GM18507 (cell line): ENCODE measurements at regions not wholly inside any gene's neighbourhood (a gene's known extent, or its start where the extent isn't known, plus 50 kb on each side); places are given as distances from the start of the nearest gene placed in this dataset.

Experiments
- DNase-seq: peaks from one replicate; pipeline ENCODE4 v3.0.0; 2011; ENCODE audit warnings: low read depth; ENCODE audit not compliant: insufficient read length; ENCODE audit errors: extremely low spot score
- FAIRE-seq: peaks from 2 replicates; lab custom pipeline; 2011; peaks lifted over from hg19 to GRCh38; lab: Jason Lieb, UNC

DNA sequence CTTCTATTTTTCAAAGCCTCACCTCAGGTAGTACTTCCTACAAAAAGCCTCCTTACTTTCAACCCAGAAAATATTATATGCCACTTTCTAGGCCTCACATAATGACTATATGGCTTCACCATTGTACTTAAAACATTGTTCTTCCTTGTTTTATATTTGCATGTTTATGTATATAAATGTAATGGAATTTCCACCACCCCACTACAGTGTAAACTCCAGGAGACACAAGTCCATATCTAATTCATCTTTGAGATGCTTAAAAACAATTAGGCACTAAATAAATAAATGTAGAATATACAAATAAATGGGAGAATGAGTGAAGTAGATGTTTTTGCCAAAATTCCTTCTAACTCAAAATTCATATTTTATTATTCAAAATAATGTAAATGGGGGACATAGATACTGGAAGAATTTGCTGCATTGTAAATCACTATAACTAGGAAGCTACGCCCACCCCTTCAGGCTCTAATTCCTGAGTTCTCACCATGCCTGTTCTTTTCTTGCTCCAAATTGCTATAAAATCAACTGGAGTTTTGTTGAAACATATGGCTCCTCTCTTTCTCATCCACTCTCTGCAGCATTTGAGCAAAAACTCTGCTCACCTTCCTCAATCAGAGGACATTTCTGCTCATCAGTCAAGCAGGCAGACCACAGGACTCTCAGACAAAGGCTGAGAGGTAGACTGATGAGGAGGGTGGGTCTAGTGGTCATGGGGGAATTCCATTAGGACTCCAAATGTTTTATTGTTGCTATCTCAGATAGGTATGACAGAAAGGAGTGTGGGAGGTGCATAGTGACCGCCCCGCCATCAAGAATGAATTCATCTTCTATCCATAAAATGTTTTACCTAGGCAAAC, 243.0 kb downstream of the HNMT start:
- no peak for DNase-seq
- no peak for FAIRE-seq

DNA sequence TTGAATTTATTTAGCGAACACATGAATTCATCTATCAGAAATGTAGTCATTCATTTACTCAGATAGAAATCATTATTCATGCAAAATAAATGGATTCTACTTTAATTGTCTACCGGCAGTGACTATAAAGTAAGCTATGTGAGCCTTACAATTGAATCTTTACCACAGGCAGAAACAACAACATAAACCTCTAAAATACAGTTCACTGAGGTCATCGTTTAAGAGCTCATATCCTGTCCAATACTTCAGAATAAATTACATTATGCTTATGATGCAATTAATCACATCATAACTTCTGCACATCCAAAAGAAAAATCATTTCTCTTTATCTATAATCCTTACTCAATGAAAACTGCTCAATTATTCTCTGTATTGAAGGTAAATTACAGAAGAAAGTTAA, 244.7 kb downstream of the HNMT start:
- DNase-seq (no peak), FAIRE-seq (no peak)

DNA sequence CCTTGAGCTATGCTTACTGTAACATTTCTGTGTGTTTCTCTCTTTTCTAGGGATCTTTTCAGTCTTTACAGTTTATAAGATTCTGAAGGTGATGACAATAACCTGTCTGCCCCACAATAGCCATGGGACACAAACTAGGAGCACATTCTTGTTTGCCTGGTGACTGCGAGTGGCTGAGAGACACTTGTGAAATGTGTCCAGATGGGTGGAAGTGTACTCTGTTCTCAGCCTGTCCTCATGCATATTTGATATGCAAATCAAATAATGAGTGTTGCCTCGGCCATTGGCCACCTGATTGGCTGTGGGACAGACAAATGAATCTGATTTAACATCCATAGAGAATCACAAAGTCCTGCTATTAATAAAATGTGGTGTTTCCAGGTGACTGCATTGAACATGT, 246.2 kb downstream of the HNMT start:
- no peak for FAIRE-seq
- no peak for DNase-seq

- DNase-seq (no peak), FAIRE-seq (no peak)
Observed at GRCh38 chr2:138212434-138212833, 248.2 kb downstream of the HNMT start.

DNA sequence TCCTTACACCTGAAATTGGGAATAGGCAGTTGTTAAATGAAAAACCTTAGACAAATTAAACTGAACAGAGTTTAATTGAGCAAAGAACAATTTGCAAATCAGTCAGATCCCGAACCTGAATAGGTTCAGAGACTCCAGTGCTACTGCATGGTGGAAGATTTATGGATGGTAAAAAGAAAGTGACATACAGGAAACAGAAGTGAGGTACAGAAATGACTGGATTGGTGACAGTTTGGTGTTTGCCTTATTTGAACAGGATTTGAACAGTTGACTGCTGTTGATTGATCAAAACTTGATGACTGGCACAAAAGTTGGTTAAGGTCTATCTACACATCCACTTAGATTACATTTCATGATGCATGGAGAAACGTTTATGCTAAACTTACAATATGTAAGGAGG, 248.8 kb downstream of the HNMT start:
- peak; percentile 46 for FAIRE-seq

DNA sequence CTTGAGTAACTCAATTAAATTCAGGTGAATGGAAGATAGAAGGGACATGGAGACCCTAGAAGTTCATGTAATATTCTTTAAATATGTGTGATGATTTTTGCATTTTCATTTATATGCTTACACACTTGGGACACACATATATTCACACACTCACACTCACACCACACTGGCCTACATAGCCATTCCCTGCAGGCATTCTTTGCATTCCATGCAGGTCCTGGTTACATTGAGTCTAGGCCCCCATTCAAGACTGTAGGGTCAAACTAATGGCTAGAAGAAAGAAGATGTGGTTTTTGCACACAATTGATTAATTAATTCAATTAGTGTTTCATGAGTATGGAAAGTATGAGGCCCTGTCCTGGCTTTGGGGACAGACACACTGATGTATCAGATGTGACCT, 249.4 kb downstream of the HNMT start:
- FAIRE-seq, result no peak
- DNase-seq, result no peak

More for the DNA sequence above, 248.8 kb downstream of the HNMT start:
- no peak for DNase-seq

- DNase-seq (no peak), FAIRE-seq (no peak)
Observed at GRCh38 chr2:138215958-138216357, 251.7 kb downstream of the HNMT start.

DNA sequence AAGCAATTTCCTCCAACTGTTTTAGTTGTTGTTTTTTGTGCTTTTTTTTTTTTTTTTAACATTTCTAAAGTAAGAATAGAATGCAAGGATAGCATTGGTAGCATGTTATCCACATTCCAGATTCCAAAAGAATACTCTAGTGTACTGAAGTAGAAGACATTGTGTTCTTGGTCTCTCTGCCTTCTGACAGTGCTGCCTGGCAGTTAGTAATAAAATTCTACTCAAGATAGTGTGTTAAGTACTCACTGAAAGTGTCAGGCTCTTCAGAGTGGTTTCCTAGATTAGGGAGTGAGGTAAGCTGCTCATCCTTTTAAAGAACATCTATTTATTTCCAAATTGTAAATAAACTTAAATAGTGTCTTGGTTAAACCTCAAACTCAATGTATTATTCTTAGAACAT, 253.7 kb downstream of the HNMT start:
- no peak for FAIRE-seq

GRCh38 chr2:138218397-138218796, 254.1 kb downstream of the HNMT start:
- DNase-seq, result no peak

More for the DNA sequence above, 253.7 kb downstream of the HNMT start:
- no peak for DNase-seq

GRCh38 chr2:138219961-138220360, 255.7 kb downstream of the HNMT start:
- no peak for FAIRE-seq
- DNase-seq, result no peak

More at GRCh38 chr2:138218397-138218796, 254.1 kb downstream of the HNMT start:
- no peak for FAIRE-seq

DNA sequence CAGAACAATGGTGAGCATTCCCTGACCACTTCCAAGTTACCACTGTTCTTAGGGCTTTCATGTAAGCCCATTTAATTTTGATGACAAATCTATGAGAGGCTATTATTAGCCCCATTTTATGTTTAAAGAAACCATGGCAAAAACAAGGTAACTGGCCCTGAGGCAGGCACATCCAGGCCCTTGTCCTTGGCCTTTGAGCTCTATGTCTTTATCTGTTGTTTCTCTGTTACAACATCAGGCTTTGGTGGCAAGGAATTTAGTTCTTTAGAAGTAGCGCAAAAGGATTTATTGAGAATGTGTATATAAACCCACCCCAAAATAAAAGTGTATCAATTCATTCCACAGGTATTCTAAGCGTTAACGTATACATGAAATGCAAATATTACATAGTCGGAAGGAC, 257.1 kb downstream of the HNMT start:
- no peak for DNase-seq
- FAIRE-seq, result no peak

DNA sequence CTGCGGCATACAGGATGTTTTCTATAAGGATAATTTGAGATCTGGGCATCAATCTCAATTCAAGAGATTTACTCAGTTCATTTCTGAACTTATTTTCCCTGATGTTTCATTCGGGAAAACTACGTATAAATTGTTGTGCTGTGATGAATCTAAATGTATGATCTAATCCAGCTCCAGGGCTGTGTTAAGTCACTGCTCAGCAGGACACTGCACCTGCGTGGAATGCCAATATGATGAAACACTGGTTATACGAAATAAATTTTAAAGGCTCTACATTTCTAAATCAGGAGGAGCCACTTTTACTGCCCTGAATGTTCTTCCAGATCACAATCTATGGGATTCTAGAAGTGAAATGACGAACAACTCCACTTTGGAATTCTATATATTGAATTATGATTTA, 259.0 kb downstream of the HNMT start:
- DNase-seq, result no peak

DNA sequence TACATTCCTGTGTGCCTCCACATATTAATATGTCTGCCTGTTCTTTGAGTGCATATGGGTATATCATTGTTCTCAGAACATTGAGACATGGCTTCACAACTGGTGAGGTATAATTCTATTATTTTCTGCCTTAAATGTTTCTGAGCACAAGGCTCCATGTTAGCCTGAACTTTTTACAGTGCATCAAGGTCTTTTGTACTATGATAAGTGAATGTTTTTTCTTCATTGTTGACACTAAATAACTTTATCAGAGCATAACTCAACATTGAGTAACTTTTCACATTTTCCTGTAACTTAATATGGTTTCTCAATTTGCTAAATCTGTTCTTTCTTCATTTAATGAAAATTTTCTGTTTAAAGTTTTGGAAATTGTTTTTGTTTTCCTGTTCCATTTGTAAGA, 262.9 kb downstream of the HNMT start:
- DNase-seq, result no peak
- FAIRE-seq, result no peak

More for the DNA sequence above, 259.0 kb downstream of the HNMT start:
- FAIRE-seq, result no peak

DNA sequence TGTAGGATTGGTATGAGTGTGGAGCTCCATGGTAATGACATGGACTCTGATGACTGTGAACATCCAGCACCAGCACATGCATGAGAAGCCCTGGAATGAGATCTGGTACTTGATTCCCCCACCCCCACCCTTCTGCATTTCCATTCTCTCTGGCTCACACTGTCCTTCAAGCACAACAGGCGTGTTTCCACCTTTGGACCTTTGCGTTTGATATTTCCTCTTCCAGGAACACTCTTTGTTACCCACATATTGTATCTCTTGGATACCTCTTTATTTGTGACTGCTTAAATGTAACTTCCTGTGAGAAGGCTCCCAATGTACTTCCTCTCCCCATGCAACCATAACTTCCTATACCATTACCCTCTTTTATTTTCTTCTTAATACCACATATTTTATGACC, 263.8 kb downstream of the HNMT start:
- DNase-seq (no peak), FAIRE-seq (no peak)

DNA sequence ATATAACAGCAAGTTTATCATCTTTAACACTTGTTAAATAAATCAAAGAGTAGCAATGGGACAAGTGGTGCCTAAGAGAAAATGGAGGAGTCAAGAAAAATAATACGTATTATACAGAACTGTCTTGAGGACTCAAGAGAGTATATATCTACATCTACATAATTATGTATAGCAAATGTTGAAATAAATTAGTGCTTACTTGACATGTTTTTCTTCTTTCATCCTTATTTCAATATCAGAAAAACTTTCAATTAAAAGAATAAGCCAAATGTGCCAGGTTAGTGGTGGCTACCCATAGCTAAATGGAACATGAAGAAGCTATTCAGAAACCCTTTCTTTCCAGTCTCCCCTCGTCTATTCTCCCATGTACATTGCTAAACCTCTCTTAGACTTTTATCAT, 267.3 kb upstream of the SPOPL start:
- FAIRE-seq (no peak), DNase-seq (no peak)

DNA sequence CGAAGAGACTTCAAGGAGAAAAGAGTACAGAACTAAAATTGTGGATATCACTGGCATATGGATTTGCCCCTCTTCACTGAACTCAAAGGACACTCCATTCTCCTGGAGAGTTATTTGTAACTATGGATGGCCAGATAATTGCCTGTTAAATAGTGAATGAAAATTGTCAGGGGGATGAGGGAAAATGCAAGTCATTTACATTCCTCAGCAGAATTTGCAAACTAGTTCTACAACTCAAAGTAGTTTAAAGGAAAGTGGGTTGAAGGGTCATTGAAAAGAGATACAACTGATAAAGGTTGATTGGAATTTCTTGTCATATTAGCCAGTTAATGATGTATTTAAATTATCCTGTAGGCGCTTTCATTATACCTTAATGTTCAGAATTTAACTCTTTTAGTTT, 266.5 kb upstream of the SPOPL start:
- DNase-seq (no peak), FAIRE-seq (no peak)

DNA sequence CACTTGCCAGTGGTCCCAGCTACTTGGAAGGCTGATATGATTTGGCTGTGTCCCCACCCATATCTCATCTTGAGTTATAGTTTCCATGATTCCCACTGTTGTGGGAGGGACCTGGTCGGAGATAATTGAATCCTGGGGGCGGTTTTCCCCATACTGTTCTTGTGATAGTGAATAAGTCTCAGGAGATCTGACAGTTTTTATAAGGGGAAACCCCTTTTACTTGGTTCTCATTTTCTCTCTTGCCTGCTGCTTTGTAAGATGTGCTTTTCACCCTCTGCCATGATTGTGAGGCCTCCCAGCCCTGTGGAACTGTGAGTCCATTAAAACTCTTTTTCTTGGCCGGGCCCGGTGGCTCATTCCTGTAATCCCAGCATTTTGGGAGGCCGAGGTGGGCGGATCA, 265.4 kb upstream of the SPOPL start:
- DNase-seq, result no peak
- no peak for FAIRE-seq

DNA sequence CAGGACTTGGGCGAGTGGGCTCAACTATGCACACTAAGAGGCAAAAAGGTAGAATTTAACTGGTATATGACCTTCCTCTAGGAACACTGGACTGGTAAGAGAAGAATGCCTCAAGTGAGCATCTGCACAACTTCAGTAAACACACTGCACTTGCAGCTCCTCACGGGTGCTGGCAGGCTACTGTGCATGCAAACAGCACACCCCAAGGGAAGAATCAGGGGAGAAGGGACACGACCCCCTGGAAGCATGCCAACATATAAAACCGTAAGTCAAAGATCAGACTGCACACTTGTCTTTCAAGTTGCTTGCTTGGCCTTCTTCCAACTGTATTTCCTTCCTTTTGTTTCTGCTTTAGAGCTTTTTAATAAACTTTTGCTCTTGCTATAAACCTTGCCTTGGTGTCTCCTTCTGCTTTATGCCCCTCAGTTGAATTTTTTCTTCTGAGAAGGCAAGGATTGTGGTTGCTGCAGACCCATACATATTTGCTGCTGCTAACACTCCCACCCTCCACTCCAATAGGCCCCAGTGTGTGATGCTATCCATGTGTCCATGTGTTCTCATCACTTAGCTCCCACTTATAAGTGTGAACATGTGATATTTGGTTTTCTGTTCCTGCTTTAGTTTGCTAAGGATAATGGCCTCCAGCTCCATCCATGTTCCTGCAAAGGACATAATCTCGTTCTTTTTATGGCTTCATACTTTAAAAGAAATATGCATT, 263.7 kb upstream of the SPOPL start:
- DNase-seq (no peak), FAIRE-seq (no peak)

GRCh38 chr2:138238908-138239307, 262.7 kb upstream of the SPOPL start:
- DNase-seq (no peak), FAIRE-seq (no peak)

- FAIRE-seq (no peak), DNase-seq (no peak)
Observed at GRCh38 chr2:138239902-138240491, 261.6 kb upstream of the SPOPL start.

- DNase-seq, result no peak
- no peak for FAIRE-seq
Observed at GRCh38 chr2:138243372-138243771, 258.2 kb upstream of the SPOPL start.
